HG03135 (cell line): ENCODE measurements at regions not wholly inside any gene's neighbourhood (a gene's known extent, or its start where the extent isn't known, plus 50 kb on each side); places are given as distances from the start of the nearest gene placed in this dataset.
"Not testable (repeated sequence)": the region's sequence is repeated elsewhere in the genome, so short reads cannot be mapped to it uniquely, and the experiment has no call there.

Source experiments
- ATAC-seq: cut with Tn5 transposase; IDR thresholded peaks from one replicate; pipeline ENCODE4 v1.9.1; 2021; ENCODE audit warnings: mild to moderate bottlenecking, moderate library complexity; ENCODE audit not compliant: unreplicated experiment

- no peak for ATAC-seq
These were observed 701.9 kb upstream of the MAP3K7 start for GRCh38 chr6:91288741-91289140.

DNA sequence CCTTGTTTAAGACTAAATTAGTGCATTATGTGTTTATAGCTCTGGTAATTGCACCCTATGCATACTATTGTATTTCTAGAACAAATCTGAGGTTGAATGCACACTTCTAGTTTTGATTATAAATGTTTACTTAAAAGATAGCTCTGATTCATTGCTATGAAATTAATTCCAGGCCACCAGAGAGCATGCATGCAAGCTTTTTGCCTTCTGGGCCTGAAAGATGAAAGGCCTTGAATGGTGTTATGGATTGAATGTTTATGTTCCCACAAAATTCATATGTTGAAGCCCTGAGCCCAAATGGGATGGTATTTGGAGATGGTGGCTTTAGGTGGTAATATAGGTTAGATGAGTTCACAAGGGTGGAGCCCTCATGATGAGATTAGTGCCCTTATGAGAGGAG is 695.0 kb upstream of the MAP3K7 start:
- no peak for ATAC-seq

DNA sequence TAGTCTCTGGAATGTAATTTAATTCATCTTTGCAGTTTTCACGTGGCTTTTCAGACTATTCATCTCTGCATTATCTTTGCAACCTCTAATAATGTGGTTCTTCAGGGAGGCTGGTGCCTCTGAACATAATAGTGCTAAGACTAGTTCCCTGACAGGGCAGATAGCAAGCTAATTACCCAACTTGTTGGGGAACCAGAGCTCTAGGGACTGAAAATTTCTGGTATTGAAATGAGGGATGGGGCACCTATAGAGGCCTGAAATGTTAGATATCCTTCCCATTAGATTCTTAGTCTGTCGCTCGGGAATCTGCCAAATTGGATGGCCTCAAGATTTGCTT is 693.6 kb upstream of the MAP3K7 start:
- no peak for ATAC-seq

GRCh38 chr6:91279740-91280493 is 693.0 kb upstream of the MAP3K7 start:
- ATAC-seq: no peak

GRCh38 chr6:91278416-91278815 is 691.5 kb upstream of the MAP3K7 start:
- no peak for ATAC-seq

DNA sequence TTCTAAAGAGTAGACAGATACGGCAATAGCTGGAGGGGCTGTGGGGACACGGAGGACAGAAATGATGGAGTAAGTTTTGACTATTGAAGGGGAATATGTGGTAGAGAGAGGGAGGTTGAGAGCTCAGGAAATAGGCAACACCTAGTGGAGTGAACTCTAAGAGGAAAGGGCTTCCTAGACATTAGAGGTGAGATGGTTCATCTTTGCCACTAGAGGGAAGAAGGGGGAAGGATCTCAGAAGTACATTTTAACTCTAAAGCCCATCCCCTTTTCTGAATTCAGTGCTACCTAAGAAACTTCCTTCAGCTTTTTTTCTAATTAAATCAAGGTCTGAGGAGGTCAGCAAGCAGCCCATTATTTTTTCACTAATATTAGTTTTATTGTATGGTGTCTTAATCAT is 689.4 kb upstream of the MAP3K7 start:
- no peak for ATAC-seq

DNA sequence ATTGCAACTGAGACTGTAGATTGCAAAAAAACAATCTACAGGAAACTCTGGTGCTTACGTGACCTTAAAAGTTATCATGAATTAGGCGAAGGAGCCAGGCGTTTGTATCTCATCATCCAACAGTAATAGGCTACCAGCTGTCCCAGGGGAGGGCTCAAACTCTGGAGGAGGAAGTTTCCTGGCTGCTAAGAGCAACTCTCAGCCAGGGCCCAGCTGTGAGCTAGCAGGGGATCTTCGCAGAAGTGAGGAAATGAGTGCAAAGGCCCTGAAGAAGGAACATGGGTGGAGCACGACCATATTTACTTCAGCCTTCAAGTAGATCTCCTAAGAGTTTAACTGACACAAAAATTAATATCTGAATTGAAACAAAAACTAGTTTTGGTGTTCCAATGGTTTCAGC is 686.9 kb upstream of the MAP3K7 start:
- ATAC-seq: no peak

DNA sequence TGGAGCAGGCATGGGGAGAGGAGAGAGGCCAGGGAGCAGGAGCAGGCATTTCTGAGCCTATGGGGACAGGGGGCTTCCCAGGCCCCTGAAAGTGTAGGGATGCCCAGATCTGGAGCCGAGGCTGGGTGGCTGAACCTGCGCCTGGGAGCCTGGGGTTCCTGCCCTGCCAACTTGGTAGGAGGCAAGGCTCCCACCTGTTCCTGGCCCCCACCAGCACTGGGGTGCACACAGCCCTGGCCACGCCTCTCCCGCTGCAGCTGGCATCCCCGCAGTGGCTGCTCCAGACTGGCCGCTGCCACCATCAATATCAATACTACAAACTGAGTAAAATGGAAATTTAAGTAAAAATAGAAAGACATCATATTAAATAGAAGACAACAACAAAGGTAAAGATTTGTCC is 684.9 kb upstream of the MAP3K7 start:
- no peak for ATAC-seq

DNA sequence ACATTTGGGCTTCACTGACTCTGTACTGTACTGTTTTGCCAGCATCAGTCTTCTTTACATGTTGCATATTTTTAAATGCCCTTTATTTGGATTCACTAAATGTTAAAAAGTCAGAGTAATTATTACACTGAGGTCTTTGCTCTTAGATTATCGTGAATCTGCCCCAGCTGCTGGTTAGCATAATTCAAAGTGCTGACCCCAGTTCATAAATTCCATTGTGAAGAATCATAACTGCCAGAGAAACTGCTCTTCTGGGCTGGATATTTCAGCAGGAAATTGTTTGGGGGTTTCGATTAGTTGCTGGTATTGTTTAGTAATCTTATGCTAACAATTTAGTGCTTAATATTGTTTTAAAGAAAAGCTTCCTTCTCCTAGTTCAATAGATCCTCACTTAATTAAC is 682.1 kb upstream of the MAP3K7 start:
- ATAC-seq: no peak

- ATAC-seq: no peak
These were observed 680.4 kb upstream of the MAP3K7 start for GRCh38 chr6:91267246-91267645.

GRCh38 chr6:91266156-91266555 is 679.3 kb upstream of the MAP3K7 start:
- no peak for ATAC-seq

DNA sequence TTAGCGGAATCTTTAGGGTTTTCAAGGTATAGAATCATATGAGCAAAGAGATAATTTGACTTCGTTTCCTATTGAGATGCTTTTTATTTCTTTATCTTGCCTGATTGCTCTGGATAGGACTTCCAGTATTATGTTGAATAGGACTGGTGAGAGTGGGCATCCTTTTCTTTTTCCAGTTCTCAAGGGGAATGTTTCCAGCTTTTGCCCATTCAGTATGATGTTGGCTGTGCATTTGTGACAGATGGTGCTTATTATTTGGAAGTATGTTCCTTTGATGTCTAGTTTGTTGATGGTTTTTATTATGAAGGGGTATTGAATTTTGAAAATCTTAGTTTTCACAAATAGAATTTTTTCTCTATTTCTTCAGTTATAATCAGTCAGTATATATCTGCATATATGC is 656.6 kb upstream of the MAP3K7 start:
- ATAC-seq: no peak

DNA sequence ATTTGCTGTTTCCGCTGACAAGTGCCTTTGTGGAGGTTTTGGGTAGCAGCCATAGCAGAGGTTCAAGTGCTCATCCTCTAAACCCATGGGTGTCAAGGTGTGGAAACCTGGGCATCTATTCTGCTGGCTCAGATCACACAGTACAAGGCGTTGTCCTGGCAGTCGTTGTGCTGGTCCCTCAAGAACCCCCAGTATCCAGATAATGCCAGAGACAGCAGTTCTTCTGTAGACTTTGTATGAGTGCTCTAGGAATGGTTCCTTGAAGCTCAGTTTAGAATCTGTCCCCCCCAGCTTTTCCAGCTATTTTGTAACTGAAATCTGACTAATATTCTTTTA is 655.7 kb upstream of the MAP3K7 start:
- no peak for ATAC-seq

DNA sequence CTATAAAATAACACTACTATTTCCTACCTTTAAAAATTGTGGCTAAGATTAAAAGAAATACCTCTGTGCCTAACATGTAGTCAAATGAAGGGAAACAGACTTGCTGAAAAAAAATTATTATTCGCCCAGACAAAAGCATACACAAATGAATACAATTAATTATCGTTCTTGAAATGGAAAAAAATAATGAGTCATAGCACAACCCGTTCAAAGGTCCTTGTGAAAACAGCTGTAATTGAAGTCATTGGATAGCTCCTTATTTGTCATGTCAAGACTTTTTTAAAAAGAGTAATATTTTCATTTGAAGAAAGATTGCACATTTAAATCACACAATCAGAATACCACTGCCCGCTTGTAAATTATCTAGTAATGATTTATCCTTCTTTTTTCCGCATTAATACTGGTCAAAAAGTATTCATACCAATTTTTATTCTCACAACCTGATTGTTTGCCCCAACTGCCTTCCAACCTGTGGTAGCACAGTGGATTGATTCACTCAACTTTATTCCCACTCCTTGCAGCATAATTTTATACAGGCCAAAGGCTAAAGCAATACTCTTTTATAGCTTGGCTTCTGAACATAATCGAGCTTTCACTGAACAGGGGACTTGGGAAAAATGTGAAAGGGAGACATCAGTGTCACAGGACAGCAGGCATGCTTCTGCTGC is 655.2 kb upstream of the MAP3K7 start:
- ATAC-seq: no peak

DNA sequence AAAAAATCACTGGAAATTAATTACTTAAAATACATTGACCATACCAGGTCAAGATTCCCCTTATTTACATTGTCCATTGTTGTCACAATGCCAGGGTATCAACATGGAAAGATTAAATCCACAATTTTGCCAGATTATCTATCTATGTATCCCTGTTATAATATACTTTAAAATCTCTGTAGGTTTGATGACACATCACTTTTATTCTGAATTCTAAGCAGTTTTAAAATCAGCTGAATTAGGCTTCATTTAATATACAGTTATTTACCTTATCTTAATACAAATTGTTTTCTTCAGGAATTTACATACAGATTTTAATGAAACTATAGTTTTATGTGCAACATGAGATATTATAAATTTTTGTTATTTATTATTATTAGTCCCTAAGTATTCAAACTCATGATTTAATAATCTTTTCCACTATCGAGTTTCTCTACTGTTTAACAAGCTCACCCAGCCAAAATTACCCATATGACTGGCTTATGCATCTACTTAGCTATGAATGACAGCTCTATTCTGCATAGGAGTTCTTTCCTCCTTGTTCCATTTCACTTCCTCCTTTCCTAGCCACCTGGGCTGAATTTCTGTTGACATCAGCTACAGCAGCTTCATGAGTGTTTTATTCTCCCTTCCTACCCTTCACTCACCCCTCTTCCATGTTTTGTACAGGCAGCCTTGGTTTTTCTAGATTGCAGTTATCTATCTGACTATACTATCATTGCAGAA is 654.2 kb upstream of the MAP3K7 start:
- ATAC-seq: no peak

DNA sequence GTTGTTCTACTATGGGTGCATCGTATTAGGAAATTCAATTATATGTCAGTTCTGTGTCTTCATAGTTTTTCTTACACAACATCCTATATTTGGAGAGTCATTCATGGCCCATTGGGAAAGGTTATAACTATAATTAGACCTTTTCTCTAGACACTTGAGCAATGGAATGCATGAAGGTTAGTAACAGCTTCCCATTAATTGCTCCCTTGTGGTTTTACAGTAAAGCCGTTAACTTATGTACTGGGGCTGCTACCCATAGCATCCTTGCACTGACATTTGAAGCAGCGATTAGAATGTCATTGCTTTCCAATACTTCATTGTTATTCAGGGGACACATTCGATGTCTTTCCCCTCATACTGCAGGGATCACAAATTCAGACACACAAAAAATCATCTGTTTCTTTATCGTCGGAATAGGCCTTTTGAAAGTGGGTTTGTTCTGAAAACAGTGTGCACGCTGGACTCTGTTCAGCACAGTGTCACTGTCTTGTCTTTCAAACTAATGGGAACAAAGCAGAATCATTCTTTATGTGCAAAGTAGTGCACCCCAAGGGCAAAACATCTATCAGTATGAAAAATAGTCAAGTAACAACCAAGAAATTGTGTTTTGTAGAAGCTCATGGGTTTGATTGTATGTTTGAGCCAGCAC is 634.3 kb upstream of the MAP3K7 start:
- no peak for ATAC-seq

DNA sequence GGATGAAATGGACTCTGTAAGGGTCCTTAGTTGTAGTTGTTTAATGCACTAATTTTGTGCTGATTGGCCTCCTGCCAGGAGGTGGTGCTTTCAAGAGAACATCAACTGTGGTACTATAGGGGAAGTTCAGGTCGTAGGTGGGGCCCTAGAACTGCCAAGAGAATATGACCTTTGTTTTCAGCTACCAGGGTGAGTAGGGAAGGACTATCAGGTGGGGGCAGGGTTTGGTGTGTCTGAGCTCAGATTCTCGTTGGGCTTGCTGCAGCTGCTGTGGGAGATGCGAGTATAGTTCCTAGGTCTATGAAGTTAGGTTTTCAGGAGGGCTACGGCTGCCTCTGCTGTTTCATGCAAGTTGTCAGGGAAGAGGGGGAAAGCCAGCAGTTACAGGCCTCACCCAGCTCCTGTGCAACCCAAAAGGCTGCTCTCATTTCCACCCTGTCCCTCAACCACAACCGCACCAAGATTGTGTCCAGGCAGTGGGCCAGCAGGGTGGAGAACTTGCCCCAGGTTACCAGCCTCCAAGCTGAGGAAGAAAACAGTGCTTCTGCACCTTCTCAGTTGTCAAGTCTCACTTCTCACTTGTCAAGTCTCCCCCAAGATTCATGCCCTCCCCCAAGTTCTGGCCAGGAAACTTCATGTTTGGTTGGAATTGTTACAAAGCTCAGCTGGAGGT is 626.5 kb upstream of the MAP3K7 start:
- ATAC-seq: no peak

DNA sequence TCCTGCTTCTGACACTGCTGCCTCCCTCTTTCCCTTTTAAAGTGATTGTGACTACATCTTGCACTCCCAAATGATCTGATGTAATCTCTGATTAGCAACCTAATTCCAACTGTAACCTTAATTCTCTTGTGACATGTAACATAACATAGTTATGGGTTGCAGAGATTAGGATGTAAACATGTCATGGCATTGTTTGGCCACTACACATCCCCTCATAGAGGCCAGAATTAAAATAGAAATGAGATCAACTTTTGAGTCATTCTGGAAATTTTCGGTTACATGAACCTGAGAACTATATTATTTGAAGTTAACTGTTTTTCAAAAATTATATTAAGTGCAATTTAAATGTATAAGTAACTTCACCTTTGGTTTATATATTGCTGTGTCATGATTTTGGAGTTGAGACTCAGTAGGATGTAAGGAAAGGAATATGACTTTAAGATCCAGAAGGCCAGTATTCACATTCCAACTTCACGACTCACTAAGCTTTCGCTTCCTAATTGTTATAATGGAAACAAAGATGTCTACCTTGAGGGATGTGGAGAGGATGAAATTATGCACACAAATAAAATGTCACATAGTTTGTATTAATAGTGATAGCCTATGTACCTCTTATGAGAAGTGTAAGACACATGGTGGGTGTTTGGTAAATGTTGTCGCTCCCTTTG is 611.9 kb upstream of the MAP3K7 start:
- no peak for ATAC-seq

DNA sequence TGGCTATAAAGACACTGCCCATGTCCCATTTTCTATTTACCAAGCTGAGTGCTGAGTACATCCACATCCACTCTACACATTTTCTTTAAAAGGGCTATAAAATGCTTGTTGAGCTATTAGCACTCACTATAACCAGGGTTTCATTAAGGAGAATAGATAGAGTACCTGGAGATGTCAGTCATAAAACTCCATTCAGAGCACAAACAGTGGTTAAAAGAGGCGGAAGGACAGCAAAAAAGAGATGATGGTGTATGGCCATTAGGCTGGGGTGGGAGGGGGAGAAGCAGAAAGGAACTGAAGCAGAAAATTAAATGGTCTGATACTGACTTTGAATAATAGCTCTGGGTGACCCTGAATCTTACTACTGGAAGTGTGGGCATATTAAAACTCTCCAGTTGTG is 609.9 kb upstream of the MAP3K7 start:
- ATAC-seq: no peak

GRCh38 chr6:91193446-91193845 is 606.6 kb upstream of the MAP3K7 start:
- ATAC-seq: no peak

- not testable (repeated sequence) for ATAC-seq
These were observed 603.2 kb upstream of the MAP3K7 start for GRCh38 chr6:91190041-91190440.
